Muscle layer of colon (tissue), 2 donors: ENCODE measurements at regions not wholly inside any gene's neighbourhood (a gene's known extent, or its start where the extent isn't known, plus 50 kb on each side); places are given as distances from the start of the nearest gene placed in this dataset.

ENCODE experiments used
- H3K27ac ChIP-seq: one replicate; pipeline ENCODE4 v1.7.0; 2013; ENCODE audit warnings: low read depth, mild to moderate bottlenecking, low read length, moderate library complexity
- H3K27me3 ChIP-seq, 2 donors: one replicate each; pipeline ENCODE4 v1.7.0; 2013; ENCODE audit warnings: low read length in 2 of 2, mild to moderate bottlenecking in 2 of 2; ENCODE audit not compliant: insufficient read depth in 2 of 2, control insufficient read depth in 1 of 2
- H3K36me3 ChIP-seq: one replicate; pipeline ENCODE4 v1.7.0; 2013; ENCODE audit warnings: mild to moderate bottlenecking, low read length; ENCODE audit not compliant: insufficient read depth
- H3K4me1 ChIP-seq: one replicate; pipeline ENCODE4 v1.7.0; 2013; ENCODE audit warnings: mild to moderate bottlenecking, low read length; ENCODE audit not compliant: insufficient read depth
- H3K4me3 ChIP-seq, 2 donors: one replicate each; pipeline ENCODE4 v1.7.0; 2013; ENCODE audit warnings: low read length in 2 of 2, low read depth in 1 of 2, mild to moderate bottlenecking in 1 of 2, moderate library complexity in 1 of 2
- H3K9ac ChIP-seq: one replicate; pipeline ENCODE4 v1.7.0; 2013; ENCODE audit warnings: low read length
- H3K9me3 ChIP-seq: one replicate; pipeline ENCODE4 v1.7.0; 2013; ENCODE audit warnings: mild to moderate bottlenecking, low read length
- donor health status: abdominal sarcoma.
- donor health status: Adenocarcinoma of cecum.

DNA sequence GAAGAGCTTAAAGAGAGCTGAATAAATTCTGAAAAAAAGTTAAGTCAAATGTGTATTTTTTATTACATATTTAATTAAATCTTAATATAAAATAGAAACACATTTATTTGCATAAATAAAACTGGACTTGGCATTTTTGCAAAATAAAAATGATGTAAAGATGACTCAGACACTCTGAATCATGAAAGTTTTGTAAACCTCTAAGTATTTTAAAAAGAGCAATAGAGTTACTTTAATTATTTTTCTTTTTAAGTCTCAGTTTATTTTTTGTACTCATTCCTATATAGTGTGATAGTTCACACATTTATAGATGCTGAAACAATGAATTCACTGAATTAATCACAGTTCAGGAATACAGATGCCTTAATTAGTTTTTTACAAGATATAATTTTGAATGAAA lies 109.9 kb upstream of the DTNA start:
- H3K4me1 ChIP-seq = peaks cover 25% of the 10 kb centered on the region
- no peak overlapping the region for H3K27ac ChIP-seq
- H3K9ac ChIP-seq = no peak overlapping the region
- no peaks in the 10 kb centered on the region for H3K9me3 ChIP-seq
- no peak overlapping the region for H3K4me3 ChIP-seq
- H3K36me3 ChIP-seq = peaks cover 6% of the 10 kb centered on the region
- no peaks in the 10 kb centered on the region for H3K27me3 ChIP-seq

- Histone ChIP-seq H3K9me3 (no peaks in the 10 kb centered on the region), H3K36me3 (peaks cover 6% of the 10 kb centered on the region), H3K9ac (no peak overlapping the region), H3K27me3 (no peaks in the 10 kb centered on the region), H3K4me1 (peaks cover 23% of the 10 kb centered on the region), H3K27ac (no peak overlapping the region), H3K4me3 (no peak overlapping the region)
Observed at GRCh38 chr18:34600874-34601656, 109.0 kb upstream of the DTNA start.

DNA sequence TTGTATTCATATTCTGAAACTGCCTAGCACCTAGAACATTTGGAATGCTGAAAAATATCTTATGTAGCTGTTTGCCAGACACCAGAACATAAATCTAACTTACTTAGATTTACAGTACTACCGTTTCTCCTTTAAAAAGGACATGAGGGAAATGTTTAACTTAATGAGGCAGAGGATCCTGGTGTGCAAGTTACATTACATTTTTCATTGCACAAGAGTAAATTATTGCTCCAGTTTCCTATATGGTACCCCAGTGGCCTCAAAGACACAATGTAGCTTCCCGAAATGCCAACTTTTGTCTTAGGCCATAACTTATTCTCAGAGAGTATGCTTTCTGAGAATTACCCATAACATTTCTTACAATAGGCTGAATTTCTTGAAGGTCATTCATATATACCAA lies 105.5 kb upstream of the DTNA start:
- Histone ChIP-seq H3K4me3 (no peak overlapping the region), H3K36me3 (no peaks in the 10 kb centered on the region), H3K9me3 (no peaks in the 10 kb centered on the region), H3K9ac (no peak overlapping the region), H3K27ac (no peak overlapping the region), H3K4me1 (peaks cover 18% of the 10 kb centered on the region), H3K27me3 (no peaks in the 10 kb centered on the region)

DNA sequence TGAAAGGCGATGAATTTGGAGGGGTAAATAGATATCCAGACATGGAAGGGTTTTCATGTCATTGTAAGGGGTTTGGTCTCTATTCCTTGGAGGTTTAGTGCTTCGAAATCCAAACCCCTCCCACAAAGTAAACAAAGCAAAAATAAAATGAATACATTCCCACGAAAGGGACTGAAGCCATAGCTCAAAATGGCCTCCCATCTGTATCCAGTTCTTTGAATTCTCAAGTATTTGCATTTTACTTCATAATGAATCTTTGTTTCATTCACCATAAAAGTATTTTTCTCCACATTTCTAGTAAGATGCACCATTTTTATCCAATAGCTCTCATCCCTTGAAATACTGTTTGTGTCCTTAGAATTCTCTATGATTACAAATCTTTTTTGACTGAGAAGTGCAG lies 103.2 kb upstream of the DTNA start:
- no peak overlapping the region for H3K27ac ChIP-seq
- H3K9me3 ChIP-seq = no peaks in the 10 kb centered on the region
- H3K27me3 ChIP-seq = no peaks in the 10 kb centered on the region
- no peak overlapping the region for H3K4me3 ChIP-seq
- H3K4me1 ChIP-seq = peaks cover 18% of the 10 kb centered on the region
- H3K36me3 ChIP-seq = no peaks in the 10 kb centered on the region
- H3K9ac ChIP-seq = no peak overlapping the region

DNA sequence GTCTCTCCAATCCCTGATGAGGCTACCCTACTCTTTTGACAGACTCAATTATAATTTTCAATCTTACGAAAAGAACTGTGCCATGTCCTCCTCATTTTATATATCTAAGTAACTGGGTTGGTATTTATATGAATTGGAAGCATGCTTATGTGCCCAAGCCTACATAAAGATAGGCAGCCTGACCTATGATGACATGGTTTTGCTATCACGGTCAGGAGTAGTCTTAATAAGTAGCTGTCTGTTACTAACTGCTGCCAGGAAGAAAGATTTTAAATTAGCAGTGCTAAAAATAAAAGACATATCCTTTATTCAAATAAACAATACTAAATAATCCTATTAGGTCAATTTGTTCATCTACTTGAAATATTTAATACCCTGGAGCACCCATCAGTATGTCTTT lies 102.0 kb upstream of the DTNA start:
- Histone ChIP-seq H3K9ac (no peak overlapping the region), H3K4me3 (no peak overlapping the region), H3K36me3 (no peaks in the 10 kb centered on the region), H3K27me3 (no peaks in the 10 kb centered on the region), H3K27ac (no peak overlapping the region), H3K9me3 (no peaks in the 10 kb centered on the region), H3K4me1 (peaks cover 18% of the 10 kb centered on the region)

GRCh38 chr18:34609986-34610648 lies 100.0 kb upstream of the DTNA start:
- Histone ChIP-seq H3K36me3 (no peaks in the 10 kb centered on the region), H3K4me3 (no peak overlapping the region), H3K4me1 (peaks cover 11% of the 10 kb centered on the region), H3K27ac (no peak overlapping the region), H3K9me3 (no peaks in the 10 kb centered on the region), H3K9ac (no peak overlapping the region), H3K27me3 (no peaks in the 10 kb centered on the region)

DNA sequence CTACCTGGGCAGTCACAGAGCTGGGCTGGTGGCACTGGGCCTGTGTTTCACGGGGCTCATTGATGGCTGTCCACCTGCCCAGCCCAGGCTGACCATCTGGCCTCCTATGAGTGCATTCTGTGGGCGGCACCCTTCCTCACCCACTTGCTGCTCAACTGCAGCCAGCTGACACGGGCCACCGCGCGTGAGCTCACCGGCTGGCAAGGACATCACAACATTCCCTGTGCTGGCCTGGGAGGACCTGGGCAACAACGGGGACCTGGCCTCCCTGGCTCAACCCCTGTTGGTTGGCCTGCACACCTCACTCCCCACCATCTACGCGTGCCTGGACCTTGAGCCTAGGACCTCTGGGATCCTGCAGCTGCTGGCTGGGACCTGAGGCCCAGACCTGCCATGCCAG lies 98.2 kb upstream of the DTNA start:
- Histone ChIP-seq H3K36me3 (no peaks in the 10 kb centered on the region), H3K9ac (no peak overlapping the region), H3K4me1 (peaks cover 5% of the 10 kb centered on the region), H3K27me3 (no peaks in the 10 kb centered on the region), H3K9me3 (no peaks in the 10 kb centered on the region), H3K4me3 (no peak overlapping the region), H3K27ac (no peak overlapping the region)

DNA sequence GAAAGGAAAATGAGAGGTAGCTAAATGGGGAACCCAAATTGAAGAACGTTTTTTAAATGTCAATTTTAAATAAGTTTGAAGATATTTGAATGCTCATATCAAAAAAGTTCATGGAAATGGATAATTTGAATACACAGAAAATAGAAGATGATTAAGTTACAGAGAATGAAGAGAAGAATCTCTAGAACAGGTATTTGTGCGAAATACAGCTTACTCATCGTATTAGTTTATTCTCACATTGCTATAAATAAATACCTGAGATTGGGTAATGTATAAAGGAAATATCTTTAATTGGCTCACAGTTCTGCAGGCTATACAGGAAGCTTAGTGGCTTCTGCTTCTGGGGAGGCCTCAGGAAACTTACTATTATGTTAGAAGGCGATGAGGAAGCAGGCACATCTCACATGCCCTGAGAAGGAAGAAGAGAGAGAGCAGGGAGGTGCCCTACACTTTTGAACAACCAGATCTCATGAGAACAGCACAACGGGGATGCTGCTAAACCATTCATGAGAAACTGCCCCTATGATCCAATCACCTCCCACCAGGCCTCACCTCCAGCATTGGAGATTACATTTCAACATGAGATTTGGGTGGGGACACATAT lies 89.7 kb upstream of the DTNA start:
- no peaks in the 10 kb centered on the region for H3K9me3 ChIP-seq
- no peaks in the 10 kb centered on the region for H3K36me3 ChIP-seq
- no peaks in the 10 kb centered on the region for H3K27me3 ChIP-seq
- H3K27ac ChIP-seq = no peak overlapping the region
- H3K4me3 ChIP-seq = no peak overlapping the region
- H3K9ac ChIP-seq = no peak overlapping the region
- H3K4me1 ChIP-seq = no peaks in the 10 kb centered on the region

- H3K4me1 ChIP-seq = peaks cover 5% of the 10 kb centered on the region
- no peaks in the 10 kb centered on the region for H3K27me3 ChIP-seq
- no peaks in the 10 kb centered on the region for H3K36me3 ChIP-seq
- H3K9ac ChIP-seq = no peak overlapping the region
- no peak overlapping the region for H3K4me3 ChIP-seq
- H3K9me3 ChIP-seq = no peaks in the 10 kb centered on the region
- no peak overlapping the region for H3K27ac ChIP-seq
Observed at GRCh38 chr18:34623557-34623956, 86.5 kb upstream of the DTNA start.

GRCh38 chr18:34624551-34624950 lies 85.5 kb upstream of the DTNA start:
- Histone ChIP-seq H3K36me3 (no peaks in the 10 kb centered on the region), H3K27ac (no peak overlapping the region), H3K4me3 (no peak overlapping the region)

GRCh38 chr18:34626404-34627136 lies 83.5 kb upstream of the DTNA start:
- H3K9ac ChIP-seq = no peak overlapping the region
- H3K27me3 ChIP-seq = no peaks in the 10 kb centered on the region
- H3K27ac ChIP-seq = no peak overlapping the region
- H3K4me3 ChIP-seq = no peak overlapping the region
- peaks cover 5% of the 10 kb centered on the region for H3K4me1 ChIP-seq
- no peaks in the 10 kb centered on the region for H3K9me3 ChIP-seq
- H3K36me3 ChIP-seq = no peaks in the 10 kb centered on the region

More at GRCh38 chr18:34624551-34624950, 85.5 kb upstream of the DTNA start:
- Histone ChIP-seq H3K27me3 (no peaks in the 10 kb centered on the region), H3K9me3 (no peaks in the 10 kb centered on the region), H3K9ac (no peak overlapping the region), H3K4me1 (peaks cover 5% of the 10 kb centered on the region)
